Colonic mucosa (tissue), 4 donors: ENCODE measurements at regions not wholly inside any gene's neighbourhood (a gene's known extent, or its start where the extent isn't known, plus 50 kb on each side); places are given as distances from the start of the nearest gene placed in this dataset.

Source experiments
- DNase-seq: peaks from one replicate; pipeline ENCODE4 v3.0.0-alpha.2; 2020
- H3K27ac ChIP-seq: fragments of 200-600 bp; one replicate; pipeline ENCODE4 v1.8.0; 2021
- H3K27me3 ChIP-seq: fragments of 200-600 bp; one replicate; pipeline ENCODE4 v1.8.0; 2021
- H3K36me3 ChIP-seq: fragments of 200-600 bp; one replicate; pipeline ENCODE4 v1.8.0; 2021
- H3K4me1 ChIP-seq: fragments of 200-600 bp; one replicate; pipeline ENCODE4 v1.8.0; 2021; ENCODE audit warnings: mild to moderate bottlenecking
- H3K4me3 ChIP-seq: fragments of 200-600 bp; one replicate; pipeline ENCODE4 v1.8.0; 2021
- H3K9ac ChIP-seq, 2 donors: one replicate each; pipeline ENCODE4 v1.7.0; 2013; ENCODE audit warnings: control low read depth in 2 of 2, low read depth in 2 of 2, low read length in 2 of 2
- H3K9me3 ChIP-seq: fragments of 200-600 bp; one replicate; pipeline ENCODE4 v1.8.0; 2021
- intact Hi-C: fragments of 100-400 bp; cut with DNase I; formaldehyde crosslinking; loops from one replicate; pipeline ENCODE4 v1.14.1; 2022
- TF ChIP-seq, protein P1 (sequence below): fragments of 200-600 bp; IDR thresholded peaks from one replicate; pipeline ENCODE4 v1.8.0; 2022; ENCODE audit warnings: antibody characterized with exemption, mild to moderate bottlenecking
- donor health status: healthy.
- donor health status: DM: no; HTN: no; CAD: no.
- donor health status: DM: no; HTN: no; CAD: no.

DNA sequence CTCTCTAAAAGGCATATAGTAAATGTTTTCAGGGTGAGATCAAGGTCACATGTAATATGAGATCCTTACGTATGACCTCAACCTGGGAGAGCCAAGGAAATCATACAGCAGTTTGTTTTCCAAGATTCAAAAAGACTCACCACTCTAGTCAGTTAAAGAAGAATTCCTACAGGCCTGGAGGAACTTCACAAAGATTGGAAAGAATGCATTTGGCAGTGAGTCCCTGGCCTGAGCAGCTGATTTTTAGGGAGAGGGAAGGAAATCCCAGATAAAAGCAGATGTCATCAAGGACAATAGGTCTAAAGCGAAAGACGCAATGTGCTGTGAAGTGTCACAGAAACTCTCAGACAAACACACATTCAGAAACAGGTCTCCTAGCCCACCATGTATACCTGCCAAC, 424.0 kb upstream of the ZNF462 start:
- Histone ChIP-seq H3K9me3 (no peaks in the 10 kb centered on the region), H3K4me1 (no peaks in the 10 kb centered on the region), H3K27me3 (no peaks in the 10 kb centered on the region), H3K27ac (no peak overlapping the region), H3K4me3 (no peak overlapping the region), H3K9ac (no peak overlapping the region), H3K36me3 (no peaks in the 10 kb centered on the region)
- intact Hi-C loops, result no loop called here
- TF ChIP-seq, protein P1, sequence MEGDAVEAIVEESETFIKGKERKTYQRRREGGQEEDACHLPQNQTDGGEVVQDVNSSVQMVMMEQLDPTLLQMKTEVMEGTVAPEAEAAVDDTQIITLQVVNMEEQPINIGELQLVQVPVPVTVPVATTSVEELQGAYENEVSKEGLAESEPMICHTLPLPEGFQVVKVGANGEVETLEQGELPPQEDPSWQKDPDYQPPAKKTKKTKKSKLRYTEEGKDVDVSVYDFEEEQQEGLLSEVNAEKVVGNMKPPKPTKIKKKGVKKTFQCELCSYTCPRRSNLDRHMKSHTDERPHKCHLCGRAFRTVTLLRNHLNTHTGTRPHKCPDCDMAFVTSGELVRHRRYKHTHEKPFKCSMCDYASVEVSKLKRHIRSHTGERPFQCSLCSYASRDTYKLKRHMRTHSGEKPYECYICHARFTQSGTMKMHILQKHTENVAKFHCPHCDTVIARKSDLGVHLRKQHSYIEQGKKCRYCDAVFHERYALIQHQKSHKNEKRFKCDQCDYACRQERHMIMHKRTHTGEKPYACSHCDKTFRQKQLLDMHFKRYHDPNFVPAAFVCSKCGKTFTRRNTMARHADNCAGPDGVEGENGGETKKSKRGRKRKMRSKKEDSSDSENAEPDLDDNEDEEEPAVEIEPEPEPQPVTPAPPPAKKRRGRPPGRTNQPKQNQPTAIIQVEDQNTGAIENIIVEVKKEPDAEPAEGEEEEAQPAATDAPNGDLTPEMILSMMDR, result no peak
- no peak for DNase-seq

DNA sequence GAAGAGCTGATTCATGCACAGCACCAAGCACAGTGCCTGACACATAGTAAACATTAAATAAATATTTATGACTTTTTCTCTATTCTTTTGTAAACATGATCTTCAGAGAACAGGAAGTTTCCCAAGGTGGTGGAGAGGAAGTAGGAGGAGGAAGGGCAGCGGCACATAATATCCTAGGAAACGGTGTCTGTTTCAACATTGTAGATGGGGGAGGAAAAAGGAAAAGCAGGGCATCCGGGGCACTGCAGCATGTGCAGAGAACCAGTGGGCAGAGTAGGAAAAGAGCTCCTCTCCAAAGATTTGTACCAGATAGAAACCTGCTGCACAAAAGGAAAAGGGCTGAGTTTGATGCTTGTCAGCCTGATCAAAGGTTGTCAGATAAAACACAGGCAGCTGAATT, 421.7 kb upstream of the ZNF462 start:
- no peak overlapping the region for H3K9ac ChIP-seq
- no peaks in the 10 kb centered on the region for H3K27me3 ChIP-seq
- H3K9me3 ChIP-seq, result no peaks in the 10 kb centered on the region
- intact Hi-C loops, result no loop called here
- TF ChIP-seq, protein P1, result no peak
- no peaks in the 10 kb centered on the region for H3K36me3 ChIP-seq
- no peak for DNase-seq
- no peak overlapping the region for H3K4me3 ChIP-seq
- H3K27ac ChIP-seq, result no peak overlapping the region
- no peaks in the 10 kb centered on the region for H3K4me1 ChIP-seq

DNA sequence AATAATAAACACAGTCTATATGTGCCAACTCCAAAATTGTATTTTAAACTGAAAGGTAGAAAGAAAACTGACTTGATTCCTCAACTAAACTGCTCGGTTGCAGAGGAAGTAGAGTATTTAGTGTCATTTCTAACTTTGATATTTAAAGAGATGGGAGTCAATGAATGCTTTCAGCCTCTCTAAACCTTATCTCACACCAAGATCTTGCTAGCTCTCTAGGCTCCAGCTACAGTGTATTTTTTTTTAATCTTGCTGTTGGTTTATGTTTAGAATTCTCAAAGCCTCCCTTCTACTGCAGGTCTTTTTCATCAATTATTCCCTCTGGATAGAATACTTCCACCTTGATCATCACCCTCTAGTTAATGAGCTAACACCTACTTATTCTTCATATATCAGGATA, 419.4 kb upstream of the ZNF462 start:
- TF ChIP-seq, protein P1, result no peak
- no peak for DNase-seq
- no peaks in the 10 kb centered on the region for H3K9me3 ChIP-seq
- no peak overlapping the region for H3K9ac ChIP-seq
- H3K36me3 ChIP-seq, result no peaks in the 10 kb centered on the region
- intact Hi-C loops, result no loop called here
- H3K4me1 ChIP-seq, result no peaks in the 10 kb centered on the region
- no peak overlapping the region for H3K4me3 ChIP-seq
- H3K27ac ChIP-seq, result no peak overlapping the region
- H3K27me3 ChIP-seq, result no peaks in the 10 kb centered on the region

DNA sequence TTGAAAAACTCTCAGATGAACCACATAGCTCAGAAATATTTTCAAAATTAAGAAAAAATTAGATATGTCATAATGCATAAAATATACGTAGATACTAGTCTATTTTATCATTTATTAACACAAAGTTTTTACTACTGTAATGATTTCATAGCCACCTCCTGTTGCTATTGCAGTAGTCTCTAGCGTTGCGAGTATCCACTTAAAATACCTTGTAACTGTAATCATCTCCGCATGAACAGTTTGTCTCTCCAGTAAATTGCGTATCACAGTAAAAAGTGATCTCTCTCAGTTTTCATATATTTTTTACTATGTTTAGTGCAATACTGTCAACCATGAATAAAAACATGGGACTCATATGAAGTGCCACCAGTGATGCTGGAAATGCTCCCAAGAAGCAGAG, 417.9 kb upstream of the ZNF462 start:
- H3K9me3 ChIP-seq, result no peaks in the 10 kb centered on the region
- H3K27ac ChIP-seq, result no peak overlapping the region
- H3K4me1 ChIP-seq, result no peaks in the 10 kb centered on the region
- H3K36me3 ChIP-seq, result no peaks in the 10 kb centered on the region
- DNase-seq, result no peak
- H3K9ac ChIP-seq, result no peak overlapping the region
- H3K4me3 ChIP-seq, result no peak overlapping the region
- intact Hi-C loops, result no loop called here
- TF ChIP-seq, protein P1, result no peak
- H3K27me3 ChIP-seq, result no peaks in the 10 kb centered on the region

DNA sequence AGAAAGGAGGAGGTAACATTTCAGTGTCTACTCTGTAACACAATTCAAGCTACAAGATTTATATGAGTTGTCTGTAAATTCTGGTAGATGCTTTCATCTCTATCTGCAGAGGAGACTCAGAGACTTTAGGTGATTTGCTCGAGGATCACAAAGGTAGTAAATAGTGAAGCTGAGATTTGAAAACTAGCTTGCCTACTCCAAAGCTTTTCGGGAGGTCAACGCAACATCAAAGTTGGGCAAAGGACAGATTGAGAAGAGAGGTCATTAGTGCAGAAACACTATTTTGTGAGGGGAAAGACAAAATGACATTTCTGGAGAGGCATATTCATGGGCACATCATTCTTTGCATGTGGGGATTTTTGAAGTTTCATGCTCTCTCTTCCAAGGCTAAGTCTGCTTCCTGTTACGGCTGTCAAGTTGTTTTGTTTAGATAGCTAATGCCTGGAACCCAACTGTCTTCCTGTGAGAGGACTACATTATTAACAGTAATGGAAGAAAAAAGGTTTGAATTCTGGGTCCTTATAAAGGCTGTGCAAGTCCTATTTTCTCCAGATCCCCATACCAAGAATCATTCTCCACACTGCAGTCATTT, 413.5 kb upstream of the ZNF462 start:
- H3K4me3 ChIP-seq, result no peak overlapping the region
- no peaks in the 10 kb centered on the region for H3K9me3 ChIP-seq
- no peak for DNase-seq
- H3K27me3 ChIP-seq, result no peaks in the 10 kb centered on the region
- H3K9ac ChIP-seq, result no peak overlapping the region
- intact Hi-C loops, result no loop called here
- H3K4me1 ChIP-seq, result no peaks in the 10 kb centered on the region
- no peaks in the 10 kb centered on the region for H3K36me3 ChIP-seq
- TF ChIP-seq, protein P1, result no peak
- H3K27ac ChIP-seq, result no peak overlapping the region
